22Rv1 (cell line): ENCODE measurements at regions not wholly inside any gene's neighbourhood (a gene's known extent, or its start where the extent isn't known, plus 50 kb on each side); places are given as distances from the start of the nearest gene placed in this dataset.

Experiments used
- ZFX ChIP-seq: fragments of 450-650 bp; IDR thresholded peaks from 2 replicates; pipeline ENCODE4 v1.6.1; 2017; ENCODE audit warnings: antibody characterized with exemption, borderline replicate concordance
- TF ChIP-seq, protein P1 (sequence below): fragments of 450-650 bp; IDR thresholded peaks from 2 replicates; pipeline ENCODE4 v1.5.1; 2017; ENCODE audit warnings: mild to moderate bottlenecking

DNA sequence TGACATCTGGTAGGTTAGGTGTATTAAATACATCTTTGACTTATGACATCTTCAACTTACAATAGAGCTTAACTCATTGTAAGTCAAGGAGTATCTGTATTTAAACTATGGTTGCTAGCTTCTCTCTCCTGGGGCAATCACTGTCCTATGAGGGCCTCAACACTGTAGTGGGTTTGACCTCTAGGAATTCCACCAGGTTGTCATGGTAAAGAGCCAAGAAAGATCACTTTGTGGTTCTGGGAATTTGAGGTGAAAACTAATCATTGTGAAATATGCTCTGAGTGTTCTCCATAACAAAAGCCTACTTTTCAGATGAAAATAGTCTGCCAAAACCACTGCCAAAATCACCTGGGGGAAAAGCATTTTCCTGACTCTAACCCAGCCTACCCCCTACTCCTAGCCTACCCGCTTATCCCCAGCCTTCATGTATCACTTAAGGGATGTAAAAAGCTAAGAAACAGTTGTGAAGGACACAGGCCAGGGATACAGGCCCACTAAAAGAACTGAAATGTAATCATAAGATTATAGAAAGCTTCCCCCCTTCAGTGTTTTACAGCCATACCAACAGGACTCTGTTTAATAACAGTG, 723.8 kb downstream of the MECOM start:
- TF ChIP-seq, protein P1, sequence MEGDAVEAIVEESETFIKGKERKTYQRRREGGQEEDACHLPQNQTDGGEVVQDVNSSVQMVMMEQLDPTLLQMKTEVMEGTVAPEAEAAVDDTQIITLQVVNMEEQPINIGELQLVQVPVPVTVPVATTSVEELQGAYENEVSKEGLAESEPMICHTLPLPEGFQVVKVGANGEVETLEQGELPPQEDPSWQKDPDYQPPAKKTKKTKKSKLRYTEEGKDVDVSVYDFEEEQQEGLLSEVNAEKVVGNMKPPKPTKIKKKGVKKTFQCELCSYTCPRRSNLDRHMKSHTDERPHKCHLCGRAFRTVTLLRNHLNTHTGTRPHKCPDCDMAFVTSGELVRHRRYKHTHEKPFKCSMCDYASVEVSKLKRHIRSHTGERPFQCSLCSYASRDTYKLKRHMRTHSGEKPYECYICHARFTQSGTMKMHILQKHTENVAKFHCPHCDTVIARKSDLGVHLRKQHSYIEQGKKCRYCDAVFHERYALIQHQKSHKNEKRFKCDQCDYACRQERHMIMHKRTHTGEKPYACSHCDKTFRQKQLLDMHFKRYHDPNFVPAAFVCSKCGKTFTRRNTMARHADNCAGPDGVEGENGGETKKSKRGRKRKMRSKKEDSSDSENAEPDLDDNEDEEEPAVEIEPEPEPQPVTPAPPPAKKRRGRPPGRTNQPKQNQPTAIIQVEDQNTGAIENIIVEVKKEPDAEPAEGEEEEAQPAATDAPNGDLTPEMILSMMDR: no peak
- TF ChIP-seq ZFX: no peak
